ENCODE measurements at regions not wholly inside any gene's neighbourhood (a gene's known extent, or its start where the extent isn't known, plus 50 kb on each side); places are given as distances from the start of the nearest gene placed in this dataset.
"Not testable (repeated sequence)": the region's sequence is repeated elsewhere in the genome, so short reads cannot be mapped to it uniquely, and the experiment has no call there.

DNA sequence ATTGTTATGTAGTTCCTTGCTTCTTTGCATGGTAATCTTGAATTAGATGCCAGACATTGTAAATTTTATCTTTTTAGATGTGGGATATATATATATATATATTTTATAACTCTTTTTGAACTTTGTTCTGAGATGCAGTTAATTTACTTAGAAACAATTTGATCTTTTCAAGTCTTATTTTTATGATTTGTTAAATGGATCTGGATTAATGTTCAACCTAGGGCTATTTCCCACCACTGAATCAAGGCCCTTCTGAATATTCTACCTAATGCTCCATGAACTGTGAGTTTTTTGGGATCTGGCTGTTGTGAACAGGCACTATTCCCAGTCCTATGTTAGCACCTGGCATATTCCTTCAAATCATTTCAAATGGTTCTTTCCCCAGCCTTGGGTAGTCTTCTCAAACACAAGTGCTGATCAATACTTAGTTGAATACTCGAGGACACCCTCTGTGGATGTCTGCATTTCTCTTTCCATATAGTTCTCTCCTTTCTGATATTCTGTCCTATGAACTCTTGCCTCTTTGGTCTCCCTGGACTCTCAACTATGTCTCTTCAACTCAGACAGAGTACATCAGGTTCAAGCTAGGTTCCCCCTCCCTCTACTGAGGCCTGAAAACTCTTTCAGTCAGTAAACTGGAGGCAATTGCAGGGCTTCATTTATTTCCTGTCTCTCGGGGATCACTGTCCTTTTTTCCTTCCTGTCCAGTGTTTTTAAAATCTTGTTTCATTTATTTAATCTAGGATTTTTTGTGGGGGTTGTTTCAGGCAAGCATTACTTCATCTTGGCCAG lies 1538.1 kb downstream of the KHDRBS2 start:
- TF ChIP-seq MAX (IDR thresholded peaks at IDR 0.05; ENCODE audit: low read depth, low read length); POLR2A (IDR thresholded peaks at IDR 0.05; ENCODE audit: extremely low read depth, insufficient read length); MYC (IDR thresholded peaks at IDR 0.05; ENCODE audit: low read depth, low read length): not testable (repeated sequence)
- TF ChIP-seq, protein P1, sequence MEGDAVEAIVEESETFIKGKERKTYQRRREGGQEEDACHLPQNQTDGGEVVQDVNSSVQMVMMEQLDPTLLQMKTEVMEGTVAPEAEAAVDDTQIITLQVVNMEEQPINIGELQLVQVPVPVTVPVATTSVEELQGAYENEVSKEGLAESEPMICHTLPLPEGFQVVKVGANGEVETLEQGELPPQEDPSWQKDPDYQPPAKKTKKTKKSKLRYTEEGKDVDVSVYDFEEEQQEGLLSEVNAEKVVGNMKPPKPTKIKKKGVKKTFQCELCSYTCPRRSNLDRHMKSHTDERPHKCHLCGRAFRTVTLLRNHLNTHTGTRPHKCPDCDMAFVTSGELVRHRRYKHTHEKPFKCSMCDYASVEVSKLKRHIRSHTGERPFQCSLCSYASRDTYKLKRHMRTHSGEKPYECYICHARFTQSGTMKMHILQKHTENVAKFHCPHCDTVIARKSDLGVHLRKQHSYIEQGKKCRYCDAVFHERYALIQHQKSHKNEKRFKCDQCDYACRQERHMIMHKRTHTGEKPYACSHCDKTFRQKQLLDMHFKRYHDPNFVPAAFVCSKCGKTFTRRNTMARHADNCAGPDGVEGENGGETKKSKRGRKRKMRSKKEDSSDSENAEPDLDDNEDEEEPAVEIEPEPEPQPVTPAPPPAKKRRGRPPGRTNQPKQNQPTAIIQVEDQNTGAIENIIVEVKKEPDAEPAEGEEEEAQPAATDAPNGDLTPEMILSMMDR (IDR thresholded peaks at IDR 0.05; ENCODE audit: low read depth, low read length), result not testable (repeated sequence)

Measured in NB4 (cell line).